T1000 (cell line): ENCODE measurements at regions not wholly inside any gene's neighbourhood (a gene's known extent, or its start where the extent isn't known, plus 50 kb on each side); places are given as distances from the start of the nearest gene placed in this dataset.
"Not testable (repeated sequence)": the region's sequence is repeated elsewhere in the genome, so short reads cannot be mapped to it uniquely, and the experiment has no call there.

Experiments
- DNase-seq: peaks from one replicate; lab custom pipeline; 2025; ENCODE audit warnings: mixed read lengths; lab: John Stamatoyannopoulos, UW

GRCh38 chr6:132198896-132199295 lies 202.4 kb downstream of the MOXD1 start:
- DNase-seq, result no peak

DNA sequence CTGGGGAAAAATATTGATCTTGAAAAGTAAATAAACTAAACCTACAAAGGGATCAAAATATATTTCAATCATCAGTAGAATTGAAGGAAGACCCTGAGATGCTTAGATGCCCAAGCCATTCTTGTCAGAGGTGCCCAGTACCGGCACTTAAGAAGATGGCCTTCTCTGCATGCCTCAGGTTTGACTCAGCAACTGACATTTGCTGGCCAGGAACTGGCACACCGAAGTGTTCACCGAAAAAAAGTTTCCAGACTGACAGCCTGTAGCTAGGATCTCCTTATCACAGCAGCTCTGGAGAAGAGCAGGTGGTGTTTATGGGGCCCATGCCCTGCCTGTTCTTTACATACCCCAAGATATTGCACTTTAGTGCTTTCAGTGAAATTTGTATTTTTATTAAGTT lies 203.2 kb downstream of the MOXD1 start:
- DNase-seq, result no peak

- no peak for DNase-seq
Observed at GRCh38 chr6:132194529-132194928, 206.7 kb downstream of the MOXD1 start.

DNA sequence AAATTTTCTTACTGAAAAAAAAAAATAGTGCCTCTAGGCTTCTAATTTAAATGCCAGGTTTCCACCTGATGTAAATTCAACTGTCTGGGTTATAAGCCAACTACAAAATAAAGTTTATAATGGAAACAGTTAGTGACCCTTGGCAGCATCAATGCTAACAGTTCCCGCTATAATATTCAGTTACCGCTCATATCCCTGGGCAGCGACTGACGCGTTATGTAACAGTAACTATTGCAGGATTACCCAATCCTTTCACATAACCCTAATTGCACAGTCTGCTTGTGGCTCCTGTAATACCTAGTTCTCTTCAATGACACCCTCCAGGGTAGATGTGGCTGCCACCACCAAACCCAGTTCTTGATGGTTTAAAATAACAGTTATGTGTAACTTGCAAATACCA lies 208.6 kb downstream of the MOXD1 start:
- no peak for DNase-seq

GRCh38 chr6:132190815-132191175 lies 210.5 kb downstream of the MOXD1 start:
- DNase-seq, result no peak

GRCh38 chr6:132190097-132190814 lies 211.0 kb downstream of the MOXD1 start:
- DNase-seq, result no peak

DNA sequence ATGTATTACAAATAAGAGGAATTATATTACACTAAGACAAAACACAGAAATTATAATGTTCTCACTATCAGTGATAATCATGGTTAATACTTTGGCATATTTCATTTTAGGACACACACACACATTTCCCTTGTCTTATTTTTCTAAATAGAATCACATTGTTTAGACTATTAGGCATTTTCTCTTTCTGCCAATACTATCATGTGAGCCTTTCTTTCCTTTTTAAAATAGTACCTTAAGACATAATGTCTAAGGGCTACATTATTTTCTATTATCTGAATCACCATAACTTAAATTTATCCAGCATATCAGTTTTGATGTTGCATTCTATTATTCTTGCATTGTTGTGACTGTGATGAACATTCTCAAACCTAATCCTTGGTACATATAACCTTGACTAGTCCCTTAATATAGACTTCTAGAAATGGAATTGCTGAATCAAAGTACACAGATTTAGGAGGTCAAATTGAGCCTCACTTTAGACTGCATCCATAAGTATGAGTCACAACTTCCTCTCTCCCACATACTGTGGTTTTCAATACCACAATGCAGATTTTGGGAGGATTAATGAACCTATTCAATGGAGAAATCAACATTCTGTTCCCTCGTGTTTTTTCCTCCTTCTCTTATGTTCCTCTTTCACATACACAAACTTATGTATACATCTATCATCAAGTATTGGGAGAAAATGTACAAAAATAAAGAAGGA lies 212.6 kb downstream of the MOXD1 start:
- DNase-seq, result no peak

DNA sequence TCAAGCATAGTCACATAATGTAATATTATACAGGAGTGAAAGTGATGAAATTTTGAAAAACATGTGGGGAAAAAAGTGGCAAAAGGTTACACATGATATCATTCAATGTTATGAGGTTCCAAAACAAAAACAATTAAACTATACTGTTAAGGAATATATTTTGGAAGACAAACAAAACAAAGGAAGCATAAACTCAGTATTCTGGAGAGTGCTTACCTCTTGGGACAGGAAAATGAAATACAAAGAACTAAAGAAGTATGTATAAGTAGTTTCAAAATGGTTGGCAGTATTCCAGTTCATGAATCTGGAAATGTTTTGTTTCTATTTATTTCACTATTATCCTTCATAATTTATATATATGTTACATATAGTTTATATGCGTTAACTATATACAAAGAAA lies 213.5 kb downstream of the MOXD1 start:
- DNase-seq, result no peak

DNA sequence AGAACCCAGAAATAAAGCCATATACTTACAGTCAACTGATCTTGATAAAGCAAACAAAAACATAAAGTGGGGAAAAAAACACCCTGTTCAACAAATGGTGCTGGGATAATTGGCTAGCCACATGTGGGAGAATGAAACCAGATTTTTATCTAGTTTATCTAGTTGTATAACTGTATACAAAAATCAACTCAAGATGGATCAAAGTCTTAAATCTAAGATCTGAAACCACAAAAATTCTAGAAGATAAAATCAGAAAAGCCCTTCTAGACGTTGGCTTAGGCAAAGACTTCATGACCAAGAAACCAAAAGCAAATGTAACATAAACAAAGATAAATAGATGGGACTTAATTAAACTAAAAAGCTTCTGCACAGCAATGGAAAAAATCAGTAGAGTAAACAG lies 216.3 kb downstream of the MOXD1 start:
- DNase-seq, result not testable (repeated sequence)

- no peak for DNase-seq
Observed at GRCh38 chr6:132179955-132180354, 221.3 kb downstream of the MOXD1 start.

DNA sequence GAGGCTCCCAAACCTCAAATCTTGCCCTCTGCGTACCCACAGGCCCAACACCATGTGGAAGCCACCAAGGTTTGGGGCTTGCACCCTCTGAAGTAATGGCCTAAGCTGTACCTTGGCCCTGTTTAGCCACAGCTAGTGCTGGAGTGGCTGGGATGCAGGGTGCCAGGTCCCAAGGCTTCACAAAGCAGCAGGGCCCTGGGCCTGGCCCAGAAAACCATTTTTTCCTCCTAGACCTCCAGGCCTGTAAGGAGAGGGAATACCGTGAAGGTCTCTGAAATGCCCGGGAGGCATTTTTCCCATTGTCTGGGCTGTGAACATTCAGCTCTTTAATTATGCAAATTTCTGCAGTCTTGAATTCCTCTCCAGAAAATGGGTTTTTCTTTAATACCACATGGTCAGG lies 223.7 kb upstream of the CCN2 start:
- no peak for DNase-seq

DNA sequence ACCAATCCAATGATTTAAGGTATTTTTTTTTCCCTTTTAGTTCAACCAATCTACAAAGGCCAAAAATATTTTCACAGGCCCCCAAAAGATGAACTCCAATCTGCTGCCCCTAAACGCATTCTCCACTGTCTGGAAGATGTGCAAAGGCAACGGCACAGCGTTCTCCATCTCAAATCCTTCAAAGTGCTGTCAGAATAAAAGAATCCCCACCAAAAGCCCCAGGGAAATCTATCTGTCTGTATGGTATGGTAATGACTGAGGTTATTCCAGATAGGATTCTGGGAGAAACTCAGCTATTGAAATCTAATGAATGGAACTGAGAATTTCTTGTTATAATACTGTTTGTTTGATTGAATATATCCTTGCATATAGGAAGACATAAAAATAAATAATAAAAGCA lies 217.8 kb upstream of the CCN2 start:
- DNase-seq, result no peak

GRCh38 chr6:132167929-132168892 lies 217.0 kb upstream of the CCN2 start:
- no peak for DNase-seq

DNA sequence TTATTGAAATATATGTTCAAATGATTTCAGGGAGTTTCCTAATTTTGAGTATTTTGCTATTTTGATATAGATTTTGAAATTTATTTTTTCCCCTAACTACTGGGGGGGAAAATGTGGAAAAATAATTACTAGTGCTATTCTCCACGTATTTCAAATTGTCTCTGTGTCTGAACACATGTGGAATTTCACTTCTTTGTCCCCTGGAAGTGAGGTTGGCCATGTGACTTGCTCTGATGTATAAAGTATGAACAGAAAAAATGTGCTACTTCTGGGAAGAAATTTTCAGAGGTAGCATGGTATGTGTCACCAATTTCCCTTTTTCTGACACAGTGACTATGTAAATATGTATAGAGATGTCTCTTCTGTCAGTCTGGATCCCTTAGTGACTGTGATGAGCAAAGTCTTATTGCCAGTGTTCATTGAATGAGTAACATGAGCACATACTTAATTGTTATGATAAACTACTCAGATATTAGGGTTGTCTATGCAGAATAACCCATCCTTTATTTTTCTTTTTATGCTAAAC lies 215.4 kb upstream of the CCN2 start:
- no peak for DNase-seq

DNA sequence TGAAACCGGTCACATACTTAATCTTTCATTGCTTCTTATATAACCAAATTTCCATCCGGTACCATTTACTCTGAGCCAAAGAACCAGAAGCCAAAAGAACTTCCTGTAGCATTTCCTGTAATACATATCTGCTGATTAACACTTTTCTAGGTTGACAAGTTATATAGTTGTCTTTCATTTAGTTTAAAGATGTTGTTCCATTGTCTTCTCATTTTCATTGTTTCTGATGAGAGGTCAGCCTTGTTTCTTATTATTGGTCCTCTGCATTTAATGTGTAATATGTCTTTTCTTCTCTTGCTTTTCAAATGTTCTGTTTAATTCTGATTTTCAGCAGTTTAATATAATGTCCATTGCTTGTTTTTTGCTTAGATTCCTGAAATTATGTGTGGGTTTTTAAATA lies 214.5 kb upstream of the CCN2 start:
- DNase-seq, result no peak

DNA sequence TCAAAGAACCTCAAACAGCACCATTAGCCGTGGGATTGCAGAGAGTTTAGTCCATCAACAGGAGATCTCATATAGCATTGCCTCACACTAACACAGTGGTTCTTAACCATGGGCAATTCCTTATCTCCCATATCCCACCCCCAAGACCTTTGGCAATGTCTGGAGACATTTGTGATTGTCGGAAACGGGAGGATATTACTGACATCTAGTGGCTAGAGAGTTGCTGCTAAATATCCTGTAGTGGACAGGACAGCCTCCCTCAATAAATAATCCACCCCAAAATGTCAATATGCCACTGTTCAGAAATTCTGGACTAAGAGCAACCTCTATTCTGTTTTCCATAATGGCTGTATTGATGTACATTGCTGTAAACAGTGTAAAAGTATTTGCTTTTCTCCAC lies 210.1 kb upstream of the CCN2 start:
- no peak for DNase-seq

DNA sequence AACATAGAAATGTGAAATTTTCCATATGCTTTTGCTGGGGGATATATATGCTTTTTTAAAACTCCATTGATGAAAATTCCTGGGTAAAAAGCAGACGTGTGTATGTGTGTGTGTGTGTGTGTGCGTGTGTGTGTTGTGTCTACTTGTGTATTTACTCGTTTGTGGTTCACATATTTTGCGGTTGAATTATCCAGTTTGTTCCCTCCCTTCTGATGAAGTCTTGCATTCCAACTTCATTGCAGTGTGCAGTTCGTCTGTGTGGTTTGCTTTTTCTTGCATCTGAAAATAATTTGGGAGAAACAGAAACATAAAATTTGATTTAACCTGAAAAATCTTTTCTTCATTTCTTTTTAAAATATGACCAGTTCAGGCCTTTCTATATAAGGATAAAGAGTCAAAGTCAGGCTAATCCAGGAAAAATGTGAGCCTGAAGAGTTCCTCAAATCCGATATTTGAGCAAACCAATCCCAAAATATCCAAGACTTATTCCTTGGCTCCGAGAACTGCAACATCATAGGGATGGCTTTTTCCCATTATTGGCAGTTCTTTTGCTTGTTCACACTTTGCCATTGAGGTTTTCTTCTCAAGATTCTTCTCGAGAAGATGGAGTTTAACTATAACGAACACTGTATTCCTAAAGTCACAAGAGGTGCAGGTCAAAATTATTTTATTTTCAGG lies 202.2 kb upstream of the CCN2 start:
- no peak for DNase-seq

DNA sequence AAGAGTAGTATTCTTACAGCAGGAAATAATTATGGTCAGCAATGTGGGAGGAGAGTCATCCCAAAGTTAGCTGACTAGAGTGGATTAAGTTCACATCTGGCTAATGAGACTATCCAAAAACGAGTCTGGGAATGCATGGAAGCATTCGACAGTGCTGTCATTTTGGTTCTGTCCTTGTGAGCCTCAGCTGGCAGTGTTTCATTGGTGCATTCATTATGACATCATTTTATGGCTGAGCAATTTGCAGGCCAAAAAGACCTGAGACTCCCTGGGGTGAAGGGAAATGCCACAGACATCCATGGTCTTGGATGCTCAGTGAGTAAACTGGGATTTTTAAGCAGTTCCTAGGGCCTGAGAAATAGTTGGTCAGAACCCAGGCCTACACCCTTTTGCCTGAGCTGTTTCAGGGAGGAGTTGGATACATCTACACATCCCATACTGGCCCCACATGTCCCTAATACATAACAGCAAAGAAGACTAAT lies 196.4 kb upstream of the CCN2 start:
- no peak for DNase-seq

DNA sequence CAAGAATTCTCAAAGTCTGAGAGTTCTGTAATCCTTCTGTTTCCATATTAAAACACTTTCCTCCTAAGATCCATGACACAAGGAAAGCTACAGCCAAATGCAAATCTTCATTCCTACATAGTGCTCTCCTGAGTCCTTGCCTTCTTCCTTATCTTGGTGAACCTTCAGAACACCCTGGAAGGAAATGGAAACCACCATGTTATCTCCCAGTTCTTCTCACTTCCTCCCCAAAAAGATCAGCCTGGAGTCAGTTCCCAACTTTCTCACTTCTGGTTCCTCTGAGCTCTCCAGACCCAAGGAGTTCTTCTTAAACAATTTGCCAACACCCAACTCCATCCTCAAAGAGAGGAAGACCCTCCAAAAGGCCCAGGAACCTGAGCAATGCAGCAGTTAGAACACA lies 193.3 kb upstream of the CCN2 start:
- no peak for DNase-seq

- DNase-seq, result no peak
Observed at GRCh38 chr6:132143258-132143657, 192.1 kb upstream of the CCN2 start.

- no peak for DNase-seq
Observed at GRCh38 chr6:132142768-132143167, 191.6 kb upstream of the CCN2 start.

DNA sequence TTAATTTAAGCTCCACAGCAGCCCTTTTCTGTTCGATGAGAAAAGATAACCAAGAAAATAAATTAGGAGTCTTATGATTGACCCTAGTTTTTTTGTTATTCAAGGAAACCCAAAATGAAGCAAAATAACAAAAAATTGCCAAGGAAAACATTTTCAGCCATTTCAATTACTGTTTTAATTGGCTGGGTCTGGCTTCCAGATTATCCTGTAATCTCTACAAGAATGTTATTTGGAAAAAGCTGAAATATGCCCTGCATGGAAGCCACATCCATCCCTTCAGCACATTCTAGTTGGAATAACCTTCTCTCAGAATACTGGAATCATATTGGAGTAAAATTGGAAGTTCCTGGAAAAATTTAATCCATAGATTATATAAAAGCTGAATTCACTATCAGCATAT lies 191.1 kb upstream of the CCN2 start:
- DNase-seq, result no peak
